ENCODE measurements at regions not wholly inside any gene's neighbourhood (a gene's known extent, or its start where the extent isn't known, plus 50 kb on each side); places are given as distances from the start of the nearest gene placed in this dataset.

DNA sequence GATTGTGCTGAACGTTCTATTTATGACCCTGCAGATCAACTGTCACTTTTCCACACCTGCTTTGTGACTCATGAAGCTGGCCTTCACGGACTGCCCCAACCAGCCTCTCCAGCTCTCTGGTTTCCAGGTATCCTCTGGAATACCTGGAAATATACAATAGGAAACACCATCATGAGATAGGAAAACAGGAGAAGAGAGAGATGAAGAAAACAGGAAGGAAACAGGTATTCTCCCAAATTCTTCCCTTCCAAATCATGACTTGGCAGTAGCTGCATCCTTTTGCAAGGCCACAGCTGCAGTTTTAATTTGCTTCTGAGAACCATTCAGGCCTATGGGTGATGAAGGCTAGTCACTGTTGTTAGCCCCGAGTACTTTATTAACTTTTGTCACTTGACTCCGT is 909.1 kb downstream of the EPHA3 start:
- no peak for DNase-seq

DNA sequence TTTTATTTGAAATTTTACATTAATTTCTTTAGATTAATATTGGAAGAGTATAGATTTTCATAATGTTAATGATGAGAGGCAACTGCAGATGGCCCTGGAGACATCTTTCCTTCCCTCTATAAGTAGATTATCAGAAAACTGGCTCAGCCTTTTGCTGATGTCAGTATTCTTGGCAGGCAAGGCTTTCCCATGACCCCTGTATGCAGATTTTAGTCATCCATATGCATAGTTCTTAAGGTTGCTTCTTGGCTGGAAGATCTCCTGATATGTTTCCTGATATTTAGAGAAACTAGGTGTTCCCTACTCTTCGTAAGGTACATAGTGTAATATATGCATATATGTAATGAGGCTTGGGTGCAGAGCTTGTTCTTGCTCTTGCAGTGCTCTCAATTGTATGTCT is 911.4 kb downstream of the EPHA3 start:
- DNase-seq: no peak

DNA sequence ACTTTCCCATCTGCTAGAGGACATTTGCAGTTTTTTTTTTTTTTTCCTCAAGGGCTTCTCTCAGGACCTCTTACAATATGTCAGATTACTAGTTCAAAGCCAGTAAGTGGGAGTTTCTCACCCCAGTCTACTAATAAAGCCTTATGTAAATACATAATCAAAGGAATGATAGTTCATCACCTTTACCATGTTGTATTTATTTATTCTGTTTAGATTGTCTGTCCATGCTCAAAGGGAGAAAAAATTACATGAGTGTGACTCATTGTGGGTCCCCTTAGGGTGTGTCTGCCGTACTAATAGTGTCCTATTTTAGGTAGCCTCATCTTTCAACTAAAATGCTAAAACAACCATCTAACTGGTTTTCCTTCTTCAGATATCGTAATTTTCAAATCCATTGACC is 917.6 kb downstream of the EPHA3 start:
- no peak for DNase-seq

DNA sequence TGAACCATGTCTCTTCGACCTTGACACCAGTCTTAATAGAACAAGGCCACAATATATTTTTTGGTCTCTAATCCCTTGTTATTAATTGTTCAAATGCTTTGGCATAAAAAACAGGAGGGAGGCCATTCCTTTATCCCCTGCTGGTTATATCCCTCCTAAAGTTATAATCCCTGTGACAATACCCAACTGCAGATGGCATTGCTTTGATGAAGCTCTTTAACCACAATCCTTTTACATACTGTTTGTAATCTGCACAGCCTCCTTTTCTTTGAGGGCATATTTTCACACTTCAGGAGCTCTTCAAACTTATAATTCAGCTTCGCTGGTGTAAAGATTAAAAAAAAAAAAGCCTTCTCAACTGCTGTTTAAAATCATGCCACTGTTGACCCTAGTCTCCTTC is 919.0 kb downstream of the EPHA3 start:
- DNase-seq: no peak

DNA sequence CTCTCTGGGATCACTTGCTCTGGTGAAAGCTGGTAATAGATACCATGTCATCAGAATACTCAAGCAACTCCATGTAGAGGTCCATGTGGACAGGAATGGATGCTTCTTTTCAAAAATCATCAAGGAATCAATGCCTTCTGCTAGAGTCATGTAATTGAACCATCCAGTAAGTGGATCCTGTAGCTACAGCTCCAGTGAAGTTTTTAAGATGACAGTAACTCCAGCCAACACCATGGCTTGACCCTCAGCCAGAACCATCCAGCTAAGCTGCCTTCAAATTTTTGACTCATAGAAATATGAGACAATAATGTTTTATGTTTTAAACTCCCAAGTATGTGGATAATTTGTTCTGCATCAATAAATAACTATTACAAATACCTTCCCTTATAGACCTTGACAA is 923.7 kb downstream of the EPHA3 start:
- DNase-seq: no peak

DNA sequence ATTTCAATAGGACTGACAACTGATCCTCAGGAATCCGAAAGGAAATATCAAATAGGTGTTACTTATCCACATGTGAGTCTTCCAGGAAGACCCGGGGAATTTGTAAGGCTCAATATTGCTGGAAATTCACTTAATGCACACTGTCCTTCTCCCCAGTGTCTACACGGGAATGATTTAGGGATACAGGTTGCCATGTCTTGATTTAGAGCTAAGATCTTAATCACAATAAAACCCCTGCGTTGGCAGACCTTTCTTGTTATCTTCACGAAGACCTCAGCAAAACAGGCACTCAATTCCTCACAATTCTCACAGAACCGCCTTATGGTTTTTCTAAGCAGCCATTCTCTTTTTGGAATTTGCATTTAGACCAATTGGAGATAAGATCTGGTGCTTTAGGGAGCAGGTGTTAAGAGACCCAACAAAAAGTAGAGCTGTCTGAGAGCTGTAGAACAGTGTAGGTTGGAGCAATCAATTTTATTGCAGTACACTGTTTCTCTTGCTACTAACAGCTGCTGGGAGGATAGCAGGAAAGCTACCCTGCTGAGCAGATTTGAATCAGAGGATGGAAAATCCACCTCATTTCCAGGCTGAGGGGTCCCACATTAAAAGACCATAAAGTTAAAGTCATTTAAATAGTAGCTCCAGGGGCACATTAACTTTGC is 925.7 kb downstream of the EPHA3 start:
- no peak for DNase-seq

DNA sequence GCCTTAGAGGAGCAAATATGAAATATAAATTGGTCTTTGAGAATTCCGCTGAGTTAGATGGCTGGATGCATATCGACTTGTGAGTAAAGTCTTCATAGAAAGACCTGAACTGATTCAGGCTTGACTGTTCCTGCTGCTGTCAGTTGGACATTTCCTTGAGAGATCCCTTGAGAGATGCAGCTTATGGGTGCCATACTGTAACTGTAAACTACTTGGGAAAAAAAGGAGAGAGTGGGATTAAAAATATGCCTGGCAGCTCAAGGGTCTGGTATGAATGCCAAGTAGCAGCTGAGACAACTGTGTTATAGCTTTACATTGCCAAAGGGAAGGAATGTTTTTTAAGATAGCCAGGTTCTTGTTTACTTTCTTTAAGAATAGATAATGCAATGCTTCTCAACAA is 926.6 kb downstream of the EPHA3 start:
- no peak for DNase-seq

DNA sequence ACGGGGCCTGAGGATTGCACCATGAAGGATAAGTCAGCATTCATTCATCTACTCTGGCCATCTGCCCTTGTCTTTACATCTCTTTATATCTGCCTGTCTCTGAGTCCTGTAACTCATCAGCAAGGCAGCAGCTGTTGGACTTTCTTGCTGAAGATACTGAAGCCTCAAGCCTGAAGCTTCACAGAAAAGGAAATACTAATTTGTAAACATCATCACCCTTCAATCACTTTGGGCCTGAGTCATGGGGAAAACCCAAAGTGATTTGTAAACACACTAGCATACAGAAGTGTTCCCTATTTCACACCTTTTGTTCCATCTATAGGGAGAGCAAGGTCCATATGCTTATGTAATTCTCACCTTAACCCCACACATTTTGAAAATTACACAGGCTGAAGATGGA is 928.2 kb downstream of the EPHA3 start:
- DNase-seq: no peak

DNA sequence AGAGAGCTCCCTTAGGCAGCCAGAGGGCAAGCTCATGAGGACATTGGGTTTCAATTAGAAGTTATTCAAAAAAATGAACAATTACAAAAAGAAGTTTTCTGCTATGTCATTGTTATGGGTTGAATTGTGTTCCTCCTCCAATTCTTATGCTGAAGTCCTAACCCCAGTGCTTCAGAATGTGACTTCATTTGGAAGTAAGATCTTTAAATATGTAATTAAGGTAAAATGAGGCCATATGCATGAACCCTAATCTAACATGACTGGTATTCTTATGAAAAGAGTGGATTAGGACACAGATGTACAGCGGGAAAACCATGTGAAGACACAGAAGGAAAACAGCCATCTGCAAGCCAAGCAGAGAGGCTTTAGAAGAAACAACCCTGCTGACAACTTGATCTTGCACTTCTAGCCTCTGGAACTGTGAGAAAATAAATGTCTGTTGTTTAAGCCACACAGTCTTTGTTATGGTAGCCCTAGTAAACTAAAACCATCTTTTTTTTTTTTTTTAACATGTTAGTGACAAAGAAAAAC is 929.6 kb downstream of the EPHA3 start:
- DNase-seq: no peak

DNA sequence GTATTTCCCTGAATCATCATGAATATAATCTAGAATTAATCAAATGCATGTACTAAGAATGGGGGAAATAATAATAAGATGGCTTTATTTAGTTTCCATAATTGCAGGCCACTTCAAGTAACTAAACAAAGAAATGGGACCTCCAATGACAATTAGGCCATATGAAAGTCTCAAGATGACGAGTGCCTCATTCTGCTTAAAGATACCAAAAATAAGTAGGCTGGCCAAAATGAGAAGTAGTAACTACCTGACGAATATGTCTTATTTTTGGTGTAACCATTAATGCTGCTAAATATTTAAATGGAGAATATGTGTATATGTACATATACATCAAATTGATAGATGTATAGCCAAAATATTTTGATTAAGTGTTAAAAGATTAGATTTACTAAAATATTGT is 932.6 kb downstream of the EPHA3 start:
- DNase-seq: no peak

DNA sequence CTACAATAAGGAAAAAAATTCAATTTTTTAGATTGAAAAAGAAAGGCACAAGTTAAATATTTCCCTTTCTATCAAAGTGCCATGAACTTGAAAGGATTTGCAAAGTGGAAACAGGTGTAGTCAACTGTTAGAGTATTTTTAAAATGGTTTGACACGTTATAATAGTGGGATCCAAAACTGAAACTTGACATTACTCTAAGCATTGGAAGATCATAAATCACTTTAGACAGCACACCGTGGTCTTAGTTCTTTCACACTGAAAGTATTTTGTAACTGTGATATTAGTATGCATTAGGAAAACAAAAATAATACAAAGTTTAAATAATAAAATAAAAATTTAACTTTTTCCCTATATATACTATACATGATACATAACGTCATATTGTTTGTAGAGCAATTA is 933.1 kb downstream of the EPHA3 start:
- no peak for DNase-seq

DNA sequence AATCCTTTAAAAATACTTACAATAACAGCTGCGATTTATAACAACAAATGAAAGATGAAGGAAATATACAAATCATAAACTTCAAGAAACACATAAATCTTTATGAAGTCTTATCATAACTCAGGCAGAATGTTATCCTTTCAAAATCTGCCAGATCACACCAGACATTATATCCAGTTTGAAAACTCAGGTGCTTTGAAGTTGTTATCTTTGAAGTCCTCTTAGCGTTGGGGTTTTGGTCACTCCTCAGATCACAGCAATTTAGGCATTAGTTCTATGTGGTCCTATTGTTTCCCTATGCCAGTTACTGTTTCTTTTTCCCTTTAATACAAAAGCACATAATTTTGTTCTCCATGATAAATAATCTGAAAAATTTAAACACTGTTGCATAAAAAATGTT is 934.6 kb downstream of the EPHA3 start:
- DNase-seq: no peak

DNA sequence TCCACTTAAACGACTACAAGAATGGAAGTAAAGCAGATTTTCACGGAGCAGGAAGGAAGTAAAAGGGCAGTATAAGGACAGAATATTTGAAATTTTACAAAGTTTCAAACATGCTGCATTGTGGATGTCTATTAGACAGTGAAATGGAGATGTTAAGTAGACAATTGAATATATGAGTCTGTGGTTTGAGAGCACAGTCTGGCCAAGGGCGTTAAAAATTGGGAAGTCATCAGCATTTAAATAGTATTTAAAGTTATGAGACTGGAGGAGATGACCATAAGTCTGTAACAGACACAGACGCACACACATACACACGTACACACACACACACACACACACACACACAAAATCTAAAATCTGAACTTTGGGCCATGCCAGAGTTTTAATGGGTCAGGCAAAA is 935.9 kb downstream of the EPHA3 start:
- no peak for DNase-seq

DNA sequence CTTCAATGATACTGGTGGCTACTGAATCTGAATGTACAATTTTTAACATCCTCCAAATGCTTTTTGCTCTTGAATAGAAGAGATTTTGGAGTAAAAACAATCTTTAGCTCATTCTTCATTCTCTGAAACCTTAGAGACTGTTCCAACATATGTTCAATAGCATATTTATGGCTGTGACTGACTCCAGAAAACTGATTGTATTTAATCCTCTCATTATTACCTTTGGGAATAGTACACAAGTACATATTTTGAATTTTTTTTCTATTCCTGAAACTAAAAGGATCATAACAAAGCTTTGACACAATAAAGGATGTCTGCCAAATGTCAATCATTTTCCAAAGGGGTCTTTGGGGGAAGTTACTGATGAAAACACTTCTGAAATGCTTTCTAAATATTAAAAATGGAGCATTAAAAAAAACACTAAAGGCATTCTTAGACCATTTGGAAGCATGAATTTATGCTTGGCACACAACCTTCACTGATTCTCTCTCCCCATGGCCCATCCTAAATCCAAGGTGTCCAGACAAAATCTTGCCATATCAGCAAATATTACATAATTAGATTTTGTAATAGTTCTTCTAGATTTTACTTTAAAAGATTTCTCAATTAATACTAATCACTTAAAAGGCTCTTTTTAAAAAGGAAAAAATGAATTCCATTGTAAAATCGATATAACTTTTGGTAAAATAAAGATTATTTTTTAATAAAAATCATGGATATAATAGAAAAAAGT is 936.8 kb downstream of the EPHA3 start:
- no peak for DNase-seq

DNA sequence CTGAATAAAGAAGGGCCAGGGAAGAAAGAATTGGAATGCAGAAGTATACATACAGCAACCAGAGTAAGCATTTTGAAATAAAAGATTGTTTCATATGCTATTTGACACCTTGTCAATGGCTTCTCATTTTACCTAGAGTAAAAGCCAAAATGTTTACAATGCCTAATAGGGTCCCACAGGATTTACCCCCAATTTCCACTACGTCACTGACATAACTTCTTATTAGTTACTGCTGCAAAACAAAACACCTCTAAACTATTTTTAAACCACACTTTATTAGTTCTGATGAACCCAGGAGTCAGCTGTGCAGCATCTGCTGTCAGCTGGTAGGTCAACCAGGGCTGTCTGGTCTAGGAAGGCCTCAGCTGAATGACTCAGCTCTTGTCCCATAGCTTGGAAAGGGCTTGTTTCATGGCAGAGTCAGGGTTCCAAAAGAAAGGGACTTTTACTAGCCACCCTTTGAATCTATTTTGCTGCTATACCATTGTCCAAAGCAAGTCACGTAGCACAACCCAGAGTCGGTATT is 945.1 kb downstream of the EPHA3 start:
- DNase-seq: no peak

DNA sequence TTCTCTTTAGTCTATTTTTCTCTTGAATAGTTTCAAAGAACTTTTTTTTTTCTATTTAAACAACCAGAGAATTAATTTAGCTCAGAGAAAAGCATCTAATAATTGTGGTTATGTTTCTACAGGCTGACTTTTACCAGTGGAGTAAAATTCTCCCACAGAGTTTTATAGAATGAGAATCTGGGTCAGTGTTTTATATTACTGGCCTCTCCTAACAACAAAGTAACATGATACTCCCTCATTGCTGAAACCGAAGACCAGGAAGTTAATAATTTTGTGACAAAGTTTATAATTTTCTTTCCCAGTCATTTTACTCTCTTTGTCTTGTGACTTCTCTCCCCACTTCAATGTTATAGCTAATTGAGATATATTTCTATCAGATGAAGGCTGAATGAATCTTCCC is 946.9 kb downstream of the EPHA3 start:
- no peak for DNase-seq

DNA sequence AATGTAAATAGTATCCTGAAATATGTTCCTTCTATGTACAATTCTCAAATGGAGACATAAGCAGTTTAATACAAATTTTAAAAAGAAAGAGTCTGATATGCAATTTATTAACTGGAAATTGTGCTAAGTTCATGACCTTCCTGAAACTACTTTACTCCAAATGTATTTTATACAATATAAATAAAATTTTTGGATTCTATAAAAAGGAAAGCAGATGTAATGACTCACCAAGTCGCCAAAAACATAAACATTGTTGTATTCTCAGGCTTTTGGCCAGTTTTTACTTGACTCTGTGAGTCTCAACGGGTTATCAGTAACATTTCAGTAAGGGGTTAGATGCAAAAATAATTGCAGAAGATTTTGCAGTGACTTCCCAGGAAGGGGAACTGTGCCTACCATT is 948.2 kb downstream of the EPHA3 start:
- DNase-seq: no peak

DNA sequence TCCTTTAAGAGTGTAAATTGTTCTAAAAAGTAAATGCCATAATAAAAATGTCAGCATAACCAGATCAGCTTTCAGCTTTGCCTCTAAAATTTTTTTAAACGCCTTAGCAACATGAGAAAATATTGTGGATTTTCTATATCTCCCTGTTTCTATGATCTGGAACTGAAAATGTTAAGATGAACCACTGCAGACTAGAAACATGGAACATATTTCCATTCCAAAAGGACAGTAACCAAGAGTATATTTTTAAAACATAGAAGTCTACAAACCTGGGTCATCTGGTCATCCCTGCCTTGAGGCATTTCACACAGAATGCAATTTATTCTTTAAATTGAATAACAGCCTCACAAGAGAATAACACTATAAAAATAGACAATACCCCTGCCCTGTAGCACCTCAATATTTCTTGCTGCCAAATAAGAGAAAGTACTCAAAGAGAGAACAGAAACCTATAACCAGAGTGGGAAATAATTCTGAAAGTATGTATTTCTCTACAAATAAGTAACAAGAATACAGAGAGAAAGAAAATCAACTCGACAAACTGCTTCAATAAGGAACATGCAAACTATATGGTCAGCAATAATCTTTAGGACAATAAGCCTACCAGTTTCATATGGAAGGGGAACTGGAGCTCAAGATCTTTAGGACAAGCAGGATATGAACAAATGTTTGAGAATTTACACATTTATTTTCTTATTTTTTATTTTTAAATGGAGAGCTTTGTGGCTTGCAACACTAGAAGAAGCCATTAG is 949.0 kb downstream of the EPHA3 start:
- no peak for DNase-seq

DNA sequence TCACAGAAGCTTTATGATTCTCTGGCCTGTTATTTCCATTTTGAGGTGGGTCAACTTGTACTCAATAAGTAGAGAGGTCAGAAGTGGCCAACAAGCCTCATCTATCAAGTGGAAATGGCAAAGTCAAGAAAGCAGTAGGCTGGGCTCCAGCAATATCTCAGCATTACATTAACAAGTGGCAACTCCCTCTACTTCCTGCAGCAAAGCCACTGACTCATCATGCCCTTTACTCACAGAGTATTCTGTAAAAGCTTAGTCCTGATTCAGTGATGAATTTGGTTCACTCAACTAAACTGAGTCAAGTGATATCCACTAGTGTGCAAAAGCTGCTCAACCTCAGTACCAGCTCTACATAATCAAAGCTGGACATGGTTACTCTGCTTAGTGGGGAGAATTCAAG is 954.6 kb downstream of the EPHA3 start:
- DNase-seq: no peak

DNA sequence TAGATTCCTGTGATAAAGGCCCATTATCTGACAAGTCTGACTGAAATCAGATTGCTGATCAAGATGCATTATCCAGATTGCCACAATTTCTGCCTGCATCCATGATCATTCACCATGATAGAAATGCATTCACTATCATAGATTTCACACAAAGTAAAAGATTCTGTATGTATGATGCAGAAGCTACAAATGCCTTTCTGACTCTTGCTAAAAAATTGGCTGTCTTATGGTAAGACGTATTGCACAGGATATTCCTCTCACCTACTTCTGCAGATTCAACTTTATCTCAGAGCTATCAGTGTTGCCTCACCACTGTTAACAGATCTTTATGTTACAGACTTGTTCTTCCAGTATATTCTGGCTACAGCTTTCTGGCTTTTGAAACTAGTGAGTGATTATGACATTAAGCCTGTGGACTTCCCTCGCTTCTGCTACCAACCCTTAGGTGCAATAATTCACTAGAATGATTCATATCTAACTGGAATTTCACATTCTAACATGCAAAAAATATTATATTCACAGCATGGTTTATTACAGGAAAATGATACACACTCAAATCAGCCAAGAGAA is 955.3 kb downstream of the EPHA3 start:
- DNase-seq: no peak

DNA sequence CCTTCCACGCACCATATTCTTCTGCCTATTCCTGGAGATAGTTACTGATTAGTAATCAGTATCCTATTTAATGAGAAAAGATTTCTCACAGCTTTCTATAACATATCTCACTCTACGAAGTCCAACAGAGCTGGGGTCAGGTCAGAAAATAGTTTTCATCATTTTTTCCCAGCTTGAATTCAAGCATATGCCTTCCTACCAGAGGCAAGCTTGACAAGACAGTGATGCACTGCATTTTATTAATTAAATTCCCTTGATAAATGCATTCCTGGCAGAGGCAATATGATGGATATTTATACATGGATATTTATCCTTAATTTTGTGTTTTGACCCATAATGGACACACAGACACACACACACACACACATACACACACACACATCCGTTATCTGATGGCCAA is 961.4 kb downstream of the EPHA3 start:
- DNase-seq: no peak

DNA sequence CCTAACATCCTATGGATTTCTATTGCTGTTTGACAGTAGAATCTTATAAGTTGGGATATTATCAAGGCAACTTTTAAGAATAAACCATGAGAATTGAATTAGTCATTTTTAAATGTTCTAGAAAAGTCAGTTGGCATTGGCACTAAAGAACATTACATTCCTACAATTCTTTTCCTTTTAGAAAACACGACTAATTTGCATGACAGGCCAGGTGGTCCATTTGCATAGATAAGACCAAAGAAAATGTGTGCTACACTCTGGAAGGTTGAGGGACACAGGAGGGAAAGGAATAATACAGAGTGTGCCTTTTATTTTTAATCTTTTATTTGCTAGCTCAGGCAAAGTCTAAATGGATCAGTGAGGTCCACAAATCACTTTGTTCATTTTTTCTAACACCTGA is 962.3 kb downstream of the EPHA3 start:
- DNase-seq: no peak

DNA sequence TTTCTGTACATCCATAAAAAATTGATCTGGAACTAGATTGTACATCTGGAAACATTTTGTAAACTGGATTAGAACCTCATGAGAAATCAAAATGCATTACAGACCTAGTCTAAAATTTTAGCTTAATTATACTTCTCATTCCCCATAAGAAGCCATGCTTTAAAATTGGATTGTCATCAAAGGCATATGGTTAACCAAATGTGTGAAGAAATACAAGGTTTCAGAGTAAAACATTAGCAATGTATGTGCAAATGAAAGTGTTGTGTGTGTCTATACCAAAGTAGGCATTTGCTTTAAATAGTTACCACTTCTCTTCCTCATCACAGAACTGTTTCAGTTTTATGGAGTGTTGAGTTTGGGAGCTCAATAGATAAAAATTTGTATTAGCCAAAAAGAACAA is 968.7 kb downstream of the EPHA3 start:
- DNase-seq: no peak
